Adrenal gland (tissue), 5 donors: ENCODE measurements at regions not wholly inside any gene's neighbourhood (a gene's known extent, or its start where the extent isn't known, plus 50 kb on each side); places are given as distances from the start of the nearest gene placed in this dataset.

Experiments used
- CTCF ChIP-seq, 6 experiments: fragments of 450-650 bp in 4 of 6; fragments of 200-600 bp in 2 of 6; sonication (generic) in 1 of 6; IDR thresholded peaks; 1 replicate in 5 of 6; 2 replicates in 1 of 6; pipeline versions ENCODE4 v1.5.1 to v1.8.0; 2016 to 2021; ENCODE audit warnings: antibody characterized with exemption in 6 of 6, mild to moderate bottlenecking in 2 of 6, moderate library complexity in 1 of 6
- POLR2A ChIP-seq, 2 donors: fragments of 450-650 bp; IDR thresholded peaks; one replicate each; pipeline ENCODE4 v1.6.1; 2017; ENCODE audit warnings: antibody characterized with exemption in 2 of 2, mild to moderate bottlenecking in 2 of 2, moderate library complexity in 1 of 2
- donor health status: DM: no; HTN: no; CAD: no.

GRCh38 chr3:154656486-154656885, 226.5 kb upstream of the GPR149 start:
- TF ChIP-seq CTCF (IDR thresholded peaks at IDR 0.05) (no peak), POLR2A (IDR thresholded peaks at IDR 0.05) (no peak)
